Chondrocyte (in vitro differentiated cells): ENCODE measurements at regions not wholly inside any gene's neighbourhood (a gene's known extent, or its start where the extent isn't known, plus 50 kb on each side); places are given as distances from the start of the nearest gene placed in this dataset.

Experiments used
- DNase-seq: peaks from one replicate; pipeline ENCODE4 v3.0.0; 2021; ENCODE audit warnings: mixed read lengths, low spot score
- H3K27ac Mint-ChIP-seq: one replicate; pipeline ENCODE4 v1.8.0; 2021; ENCODE audit warnings: mild to moderate bottlenecking, moderate library complexity, mixed read lengths; ENCODE audit not compliant: unreplicated experiment
- H3K27me3 Mint-ChIP-seq: 2 replicates; pipeline ENCODE4 v1.8.0; 2021; ENCODE audit warnings: low read depth, mixed read lengths
- H3K36me3 Mint-ChIP-seq: 2 replicates; pipeline ENCODE4 v1.8.0; 2021; ENCODE audit warnings: low read depth, mixed read lengths
- H3K4me1 Mint-ChIP-seq: 2 replicates; pipeline ENCODE4 v1.8.0; 2021; ENCODE audit warnings: low read depth, mild to moderate bottlenecking, mixed read lengths
- H3K4me3 Mint-ChIP-seq: one replicate; pipeline ENCODE4 v1.8.0; 2021; ENCODE audit warnings: mild to moderate bottlenecking, moderate library complexity, mixed read lengths; ENCODE audit not compliant: unreplicated experiment
- H3K9me3 Mint-ChIP-seq: 2 replicates; pipeline ENCODE4 v1.8.0; 2021; ENCODE audit warnings: low read depth, mixed read lengths
- TF ChIP-seq, protein P1 (sequence below): fragments of 200-600 bp; sonication (generic); IDR thresholded peaks from 2 replicates; pipeline ENCODE4 v1.5.0; 2021; ENCODE audit warnings: antibody characterized with exemption, mild to moderate bottlenecking, moderate library complexity

GRCh38 chr12:113639474-113639873, 167.8 kb upstream of the LHX5 start:
- Mint-ChIP-seq H3K36me3 (no peaks in the 10 kb centered on the region), H3K4me3 (no peak overlapping the region), H3K27me3 (peaks cover 54% of the 10 kb centered on the region), H3K27ac (no peak overlapping the region), H3K4me1 (peaks cover 4% of the 10 kb centered on the region), H3K9me3 (no peaks in the 10 kb centered on the region)
- TF ChIP-seq, protein P1, sequence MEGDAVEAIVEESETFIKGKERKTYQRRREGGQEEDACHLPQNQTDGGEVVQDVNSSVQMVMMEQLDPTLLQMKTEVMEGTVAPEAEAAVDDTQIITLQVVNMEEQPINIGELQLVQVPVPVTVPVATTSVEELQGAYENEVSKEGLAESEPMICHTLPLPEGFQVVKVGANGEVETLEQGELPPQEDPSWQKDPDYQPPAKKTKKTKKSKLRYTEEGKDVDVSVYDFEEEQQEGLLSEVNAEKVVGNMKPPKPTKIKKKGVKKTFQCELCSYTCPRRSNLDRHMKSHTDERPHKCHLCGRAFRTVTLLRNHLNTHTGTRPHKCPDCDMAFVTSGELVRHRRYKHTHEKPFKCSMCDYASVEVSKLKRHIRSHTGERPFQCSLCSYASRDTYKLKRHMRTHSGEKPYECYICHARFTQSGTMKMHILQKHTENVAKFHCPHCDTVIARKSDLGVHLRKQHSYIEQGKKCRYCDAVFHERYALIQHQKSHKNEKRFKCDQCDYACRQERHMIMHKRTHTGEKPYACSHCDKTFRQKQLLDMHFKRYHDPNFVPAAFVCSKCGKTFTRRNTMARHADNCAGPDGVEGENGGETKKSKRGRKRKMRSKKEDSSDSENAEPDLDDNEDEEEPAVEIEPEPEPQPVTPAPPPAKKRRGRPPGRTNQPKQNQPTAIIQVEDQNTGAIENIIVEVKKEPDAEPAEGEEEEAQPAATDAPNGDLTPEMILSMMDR = no peak
- no peak for DNase-seq

GRCh38 chr12:113638460-113638775, 166.7 kb upstream of the LHX5 start:
- Mint-ChIP-seq H3K27ac (no peak overlapping the region), H3K27me3 (peaks cover 48% of the 10 kb centered on the region), H3K4me3 (peak overlapping the region; percentile 0), H3K9me3 (no peaks in the 10 kb centered on the region), H3K4me1 (peaks cover 4% of the 10 kb centered on the region), H3K36me3 (no peaks in the 10 kb centered on the region)
- TF ChIP-seq, protein P1 = no peak
- DNase-seq = no peak

DNA sequence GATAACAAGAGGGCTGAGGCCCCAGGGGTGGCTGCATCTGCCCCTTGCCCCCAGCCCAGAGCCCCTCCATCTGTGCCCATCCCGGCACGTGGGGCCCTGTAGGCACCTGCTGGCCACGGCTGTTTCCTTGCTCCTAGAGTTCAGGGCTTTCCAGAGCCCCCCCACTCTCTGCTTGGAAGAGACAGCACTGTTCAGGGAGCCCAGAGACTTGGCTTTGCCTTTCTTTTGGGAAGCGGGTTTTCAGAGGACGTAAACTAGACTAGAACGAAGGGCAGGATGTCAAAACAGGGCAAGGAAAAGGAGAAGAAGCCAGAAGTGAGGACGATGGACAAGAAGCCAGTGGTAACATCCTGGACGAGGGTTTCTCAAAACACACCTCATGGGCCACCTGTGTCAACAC, 163.3 kb upstream of the LHX5 start:
- peaks cover 4% of the 10 kb centered on the region for H3K4me1 Mint-ChIP-seq
- TF ChIP-seq, protein P1 = no peak
- no peaks in the 10 kb centered on the region for H3K36me3 Mint-ChIP-seq
- DNase-seq = no peak
- H3K27me3 Mint-ChIP-seq = peaks cover 30% of the 10 kb centered on the region
- H3K4me3 Mint-ChIP-seq = no peak overlapping the region
- no peak overlapping the region for H3K27ac Mint-ChIP-seq
- peaks cover 18% of the 10 kb centered on the region for H3K9me3 Mint-ChIP-seq

DNA sequence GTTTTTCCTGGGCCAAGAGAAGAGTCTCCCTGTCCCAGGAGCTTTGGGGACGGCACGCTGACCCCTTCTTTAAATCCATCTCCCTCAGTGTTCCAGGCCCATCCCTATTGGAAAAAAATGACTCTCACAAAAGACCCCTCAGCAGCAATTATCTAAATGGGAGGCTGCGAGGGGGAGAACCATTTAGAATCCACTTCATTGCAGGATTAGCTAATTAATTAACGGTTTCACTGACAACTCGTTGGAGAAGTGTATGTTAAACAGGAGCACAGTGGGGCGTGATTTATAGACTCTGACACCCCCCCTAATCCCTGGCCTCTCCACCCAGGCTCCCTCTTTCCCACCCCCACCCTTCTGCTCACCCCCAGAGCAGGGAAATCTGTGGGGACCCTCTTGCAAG, 162.8 kb upstream of the LHX5 start:
- Mint-ChIP-seq H3K4me3 (no peak overlapping the region), H3K27me3 (peaks cover 27% of the 10 kb centered on the region), H3K27ac (no peak overlapping the region), H3K4me1 (peaks cover 4% of the 10 kb centered on the region), H3K9me3 (peaks cover 23% of the 10 kb centered on the region), H3K36me3 (no peaks in the 10 kb centered on the region)
- no peak for DNase-seq
- TF ChIP-seq, protein P1 = no peak

GRCh38 chr12:113633678-113634332, 162.1 kb upstream of the LHX5 start:
- peaks cover 23% of the 10 kb centered on the region for H3K27me3 Mint-ChIP-seq
- no peaks in the 10 kb centered on the region for H3K36me3 Mint-ChIP-seq
- DNase-seq = no peak
- H3K9me3 Mint-ChIP-seq = peaks cover 29% of the 10 kb centered on the region
- H3K4me3 Mint-ChIP-seq = no peak overlapping the region
- H3K27ac Mint-ChIP-seq = no peak overlapping the region
- TF ChIP-seq, protein P1 = no peak
- H3K4me1 Mint-ChIP-seq = peaks cover 4% of the 10 kb centered on the region
